ENCODE measurements at regions not wholly inside any gene's neighbourhood (a gene's known extent, or its start where the extent isn't known, plus 50 kb on each side); places are given as distances from the start of the nearest gene placed in this dataset.

- peaks cover 15 to 19% (median 16%) of the 10 kb centered on the region in 3 donors for H3K4me1 ChIP-seq (ENCODE audit: control insufficient read depth in 3 of 3, insufficient read depth in 3 of 3, low read length in 3 of 3)
- H3K27ac ChIP-seq (ENCODE audit: low read depth, low read length): peak overlapping the region; percentile 19
- H3K27me3 ChIP-seq (ENCODE audit: control insufficient read depth in 3 of 3, insufficient read depth in 3 of 3, low read length in 3 of 3): peaks cover 0 to 6% (median 0%) of the 10 kb centered on the region in 3 donors
- no peak overlapping the region for H3K9ac ChIP-seq (ENCODE audit: low read depth in 1 of 3, low read length in 3 of 3)
- H3K4me3 ChIP-seq (ENCODE audit: low read length in 3 of 3): no peak overlapping the region
- H3K9me3 ChIP-seq (ENCODE audit: control insufficient read depth in 3 of 3, low read length in 3 of 3): no peaks in the 10 kb centered on the region
- H3K36me3 ChIP-seq (ENCODE audit: control insufficient read depth in 3 of 3, insufficient read depth in 3 of 3, low read length in 3 of 3): no peaks in the 10 kb centered on the region
Observed at GRCh38 chr3:194255252-194256039, 95.7 kb downstream of the CPN2 start.

- H3K27me3 ChIP-seq (ENCODE audit: control insufficient read depth in 3 of 3, insufficient read depth in 3 of 3, low read length in 3 of 3): peaks cover 0 to 6% (median 0%) of the 10 kb centered on the region in 3 donors
- no peaks in the 10 kb centered on the region for H3K9me3 ChIP-seq (ENCODE audit: control insufficient read depth in 3 of 3, low read length in 3 of 3)
- H3K4me1 ChIP-seq (ENCODE audit: control insufficient read depth in 3 of 3, insufficient read depth in 3 of 3, low read length in 3 of 3): peaks cover 7 to 10% (median 7%) of the 10 kb centered on the region in 3 donors
- no peak overlapping the region for H3K9ac ChIP-seq (ENCODE audit: low read depth in 1 of 3, low read length in 3 of 3)
- H3K36me3 ChIP-seq (ENCODE audit: control insufficient read depth in 3 of 3, insufficient read depth in 3 of 3, low read length in 3 of 3): no peaks in the 10 kb centered on the region
- no peak overlapping the region for H3K4me3 ChIP-seq (ENCODE audit: low read length in 3 of 3)
- peak overlapping the region; percentile 19 for H3K27ac ChIP-seq (ENCODE audit: low read depth, low read length)
Observed at GRCh38 chr3:194256040-194256945, 94.8 kb downstream of the CPN2 start.

- Histone ChIP-seq H3K36me3 (ENCODE audit: control insufficient read depth in 3 of 3, insufficient read depth in 3 of 3, low read length in 3 of 3) (no peaks in the 10 kb centered on the region), H3K9ac (ENCODE audit: low read depth in 1 of 3, low read length in 3 of 3) (no peak overlapping the region), H3K27me3 (ENCODE audit: control insufficient read depth in 3 of 3, insufficient read depth in 3 of 3, low read length in 3 of 3) (peaks cover 0 to 3% (median 0%) of the 10 kb centered on the region in 3 donors), H3K27ac (ENCODE audit: low read depth, low read length) (no peak overlapping the region), H3K9me3 (ENCODE audit: control insufficient read depth in 3 of 3, low read length in 3 of 3) (no peaks in the 10 kb centered on the region), H3K4me1 (ENCODE audit: control insufficient read depth in 3 of 3, insufficient read depth in 3 of 3, low read length in 3 of 3) (peaks cover 3 to 6% (median 5%) of the 10 kb centered on the region in 3 donors), H3K4me3 (ENCODE audit: low read length in 3 of 3) (no peak overlapping the region)
Observed at GRCh38 chr3:194257151-194257621, 93.9 kb downstream of the CPN2 start.

GRCh38 chr3:194257916-194258668 is 93.0 kb downstream of the CPN2 start:
- Histone ChIP-seq H3K27me3 (ENCODE audit: control insufficient read depth in 3 of 3, insufficient read depth in 3 of 3, low read length in 3 of 3) (no peaks in the 10 kb centered on the region), H3K27ac (ENCODE audit: low read depth, low read length) (no peak overlapping the region), H3K36me3 (ENCODE audit: control insufficient read depth in 3 of 3, insufficient read depth in 3 of 3, low read length in 3 of 3) (no peaks in the 10 kb centered on the region), H3K4me3 (ENCODE audit: low read length in 3 of 3) (no peak overlapping the region), H3K9me3 (ENCODE audit: control insufficient read depth in 3 of 3, low read length in 3 of 3) (no peaks in the 10 kb centered on the region), H3K9ac (ENCODE audit: low read depth in 1 of 3, low read length in 3 of 3) (no peak overlapping the region), H3K4me1 (ENCODE audit: control insufficient read depth in 3 of 3, insufficient read depth in 3 of 3, low read length in 3 of 3) (peaks cover 3 to 6% (median 5%) of the 10 kb centered on the region in 3 donors)

GRCh38 chr3:194259982-194260766 is 91.0 kb downstream of the CPN2 start:
- H3K4me3 ChIP-seq (ENCODE audit: low read length in 3 of 3): no peak overlapping the region
- H3K36me3 ChIP-seq (ENCODE audit: control insufficient read depth in 3 of 3, insufficient read depth in 3 of 3, low read length in 3 of 3): no peaks in the 10 kb centered on the region
- no peaks in the 10 kb centered on the region for H3K9me3 ChIP-seq (ENCODE audit: control insufficient read depth in 3 of 3, low read length in 3 of 3)
- no peak overlapping the region for H3K27ac ChIP-seq (ENCODE audit: low read depth, low read length)
- no peaks in the 10 kb centered on the region for H3K27me3 ChIP-seq (ENCODE audit: control insufficient read depth in 3 of 3, insufficient read depth in 3 of 3, low read length in 3 of 3)
- peaks cover 5 to 12% (median 6%) of the 10 kb centered on the region in 3 donors for H3K4me1 ChIP-seq (ENCODE audit: control insufficient read depth in 3 of 3, insufficient read depth in 3 of 3, low read length in 3 of 3)
- no peak overlapping the region for H3K9ac ChIP-seq (ENCODE audit: low read depth in 1 of 3, low read length in 3 of 3)

- Histone ChIP-seq H3K27ac (ENCODE audit: low read depth, low read length) (no peak overlapping the region), H3K4me1 (ENCODE audit: control insufficient read depth in 3 of 3, insufficient read depth in 3 of 3, low read length in 3 of 3) (peaks cover 16 to 20% (median 16%) of the 10 kb centered on the region in 3 donors), H3K9ac (ENCODE audit: low read depth in 1 of 3, low read length in 3 of 3) (no peak overlapping the region), H3K4me3 (ENCODE audit: low read length in 3 of 3) (no peak overlapping the region), H3K9me3 (ENCODE audit: control insufficient read depth in 3 of 3, low read length in 3 of 3) (no peaks in the 10 kb centered on the region), H3K27me3 (ENCODE audit: control insufficient read depth in 3 of 3, insufficient read depth in 3 of 3, low read length in 3 of 3) (no peaks in the 10 kb centered on the region), H3K36me3 (ENCODE audit: control insufficient read depth in 3 of 3, insufficient read depth in 3 of 3, low read length in 3 of 3) (no peaks in the 10 kb centered on the region)
Observed at GRCh38 chr3:194261581-194262063, 89.5 kb downstream of the CPN2 start.

GRCh38 chr3:194262176-194262924 is 88.8 kb downstream of the CPN2 start:
- no peak overlapping the region for H3K27ac ChIP-seq (ENCODE audit: low read depth, low read length)
- H3K9me3 ChIP-seq (ENCODE audit: control insufficient read depth in 3 of 3, low read length in 3 of 3): no peaks in the 10 kb centered on the region
- H3K27me3 ChIP-seq (ENCODE audit: control insufficient read depth in 3 of 3, insufficient read depth in 3 of 3, low read length in 3 of 3): no peaks in the 10 kb centered on the region
- no peak overlapping the region for H3K4me3 ChIP-seq (ENCODE audit: low read length in 3 of 3)
- H3K9ac ChIP-seq (ENCODE audit: low read depth in 1 of 3, low read length in 3 of 3): no peak overlapping the region
- H3K36me3 ChIP-seq (ENCODE audit: control insufficient read depth in 3 of 3, insufficient read depth in 3 of 3, low read length in 3 of 3): no peaks in the 10 kb centered on the region
- H3K4me1 ChIP-seq (ENCODE audit: control insufficient read depth in 3 of 3, insufficient read depth in 3 of 3, low read length in 3 of 3): peaks cover 18 to 24% (median 21%) of the 10 kb centered on the region in 3 donors

- H3K27ac ChIP-seq (ENCODE audit: low read depth, low read length): no peak overlapping the region
- H3K27me3 ChIP-seq (ENCODE audit: control insufficient read depth in 3 of 3, insufficient read depth in 3 of 3, low read length in 3 of 3): no peaks in the 10 kb centered on the region
- H3K36me3 ChIP-seq (ENCODE audit: control insufficient read depth in 3 of 3, insufficient read depth in 3 of 3, low read length in 3 of 3): no peaks in the 10 kb centered on the region
- H3K4me1 ChIP-seq (ENCODE audit: control insufficient read depth in 3 of 3, insufficient read depth in 3 of 3, low read length in 3 of 3): peaks cover 18 to 30% (median 23%) of the 10 kb centered on the region in 3 donors
- no peaks in the 10 kb centered on the region for H3K9me3 ChIP-seq (ENCODE audit: control insufficient read depth in 3 of 3, low read length in 3 of 3)
- no peak overlapping the region for H3K4me3 ChIP-seq (ENCODE audit: low read length in 3 of 3)
- H3K9ac ChIP-seq (ENCODE audit: low read depth in 1 of 3, low read length in 3 of 3): no peak overlapping the region
Observed at GRCh38 chr3:194262925-194263305, 88.2 kb downstream of the CPN2 start.

Measured in skeletal muscle tissue (tissue), 3 donors.